ENCODE measurements at regions not wholly inside any gene's neighbourhood (a gene's known extent, or its start where the extent isn't known, plus 50 kb on each side); places are given as distances from the start of the nearest gene placed in this dataset.
"Not testable (repeated sequence)": the region's sequence is repeated elsewhere in the genome, so short reads cannot be mapped to it uniquely, and the experiment has no call there.

GRCh38 chr3:198096015-198096414 is 136.0 kb downstream of the LMLN start:
- TF ChIP-seq, protein P1, sequence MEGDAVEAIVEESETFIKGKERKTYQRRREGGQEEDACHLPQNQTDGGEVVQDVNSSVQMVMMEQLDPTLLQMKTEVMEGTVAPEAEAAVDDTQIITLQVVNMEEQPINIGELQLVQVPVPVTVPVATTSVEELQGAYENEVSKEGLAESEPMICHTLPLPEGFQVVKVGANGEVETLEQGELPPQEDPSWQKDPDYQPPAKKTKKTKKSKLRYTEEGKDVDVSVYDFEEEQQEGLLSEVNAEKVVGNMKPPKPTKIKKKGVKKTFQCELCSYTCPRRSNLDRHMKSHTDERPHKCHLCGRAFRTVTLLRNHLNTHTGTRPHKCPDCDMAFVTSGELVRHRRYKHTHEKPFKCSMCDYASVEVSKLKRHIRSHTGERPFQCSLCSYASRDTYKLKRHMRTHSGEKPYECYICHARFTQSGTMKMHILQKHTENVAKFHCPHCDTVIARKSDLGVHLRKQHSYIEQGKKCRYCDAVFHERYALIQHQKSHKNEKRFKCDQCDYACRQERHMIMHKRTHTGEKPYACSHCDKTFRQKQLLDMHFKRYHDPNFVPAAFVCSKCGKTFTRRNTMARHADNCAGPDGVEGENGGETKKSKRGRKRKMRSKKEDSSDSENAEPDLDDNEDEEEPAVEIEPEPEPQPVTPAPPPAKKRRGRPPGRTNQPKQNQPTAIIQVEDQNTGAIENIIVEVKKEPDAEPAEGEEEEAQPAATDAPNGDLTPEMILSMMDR (conservative IDR thresholded peaks at IDR 0.05; ENCODE audit: low read depth, low read length): no peak
- H3K27ac ChIP-seq: no peak overlapping the region
- H3K4me3 ChIP-seq (IDR thresholded peaks at IDR 0.05; ENCODE audit: insufficient read depth, low read depth, low read length): no peak overlapping the region

DNA sequence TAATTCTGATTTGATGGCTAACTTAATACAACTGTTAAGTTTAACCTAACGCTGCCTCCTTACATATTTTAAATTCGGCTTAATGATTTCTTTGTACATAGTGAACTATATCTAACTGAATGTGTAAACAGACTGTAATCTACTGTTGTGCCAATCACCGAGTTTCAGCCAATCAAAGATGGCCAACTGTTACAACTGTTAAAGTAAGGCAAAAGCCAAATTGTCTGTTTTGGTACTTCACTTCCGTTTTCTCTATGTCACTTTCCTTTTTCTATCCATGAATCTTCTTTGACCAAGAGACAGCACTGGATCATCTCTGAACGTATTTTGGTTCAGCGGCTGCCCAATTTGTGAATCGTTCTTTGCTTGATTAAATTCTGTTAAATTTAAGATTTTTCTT is 137.0 kb downstream of the LMLN start:
- Histone ChIP-seq H3K4me2 (no peak overlapping the region), H3K79me2 (ENCODE audit: insufficient read depth, low read depth) (no peaks in the 10 kb centered on the region), H3K27ac (no peak overlapping the region)

More at GRCh38 chr3:198096015-198096414, 136.0 kb downstream of the LMLN start:
- Histone ChIP-seq H4K20me1 (ENCODE audit: insufficient read depth) (no peaks in the 10 kb centered on the region), H3K79me2 (ENCODE audit: insufficient read depth, low read depth) (no peaks in the 10 kb centered on the region), H3K9ac (no peak overlapping the region), H3K27me3 (ENCODE audit: insufficient read depth, low read depth) (no peaks in the 10 kb centered on the region; the same call in 1 of the 2 replicates), H3K36me3 (ENCODE audit: insufficient read depth) (no peaks in the 10 kb centered on the region), H3K4me1 (ENCODE audit: low read depth, poor library complexity, severe bottlenecking) (peaks cover 14% of the 10 kb centered on the region), H2AFZ (ENCODE audit: low read depth) (no peak overlapping the region), H3K4me2 (no peak overlapping the region)

DNA sequence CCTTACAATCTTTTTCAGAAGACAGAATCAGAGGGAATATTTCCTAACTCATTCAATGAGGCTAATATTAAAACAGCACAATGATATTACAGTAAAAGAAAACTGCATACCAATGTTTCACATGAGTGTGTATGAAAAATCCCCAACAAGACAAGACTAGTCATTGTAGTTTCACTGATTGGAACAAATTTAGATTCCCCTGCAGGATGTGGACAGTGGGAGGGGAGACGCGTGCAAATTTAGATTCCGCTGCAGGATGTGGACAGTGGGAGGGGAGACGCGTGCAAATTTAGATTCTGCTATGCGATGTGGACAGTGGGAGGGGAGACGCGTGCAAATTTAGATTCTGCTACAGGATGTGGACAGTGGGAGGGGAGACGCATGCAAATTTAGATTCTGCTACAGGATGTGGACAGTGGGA is 138.7 kb downstream of the LMLN start:
- H3K9ac ChIP-seq: peak overlapping the region; percentile 32; the same call in 1 of the 2 replicates
- H3K4me1 ChIP-seq (ENCODE audit: low read depth, poor library complexity, severe bottlenecking): peaks cover 14% of the 10 kb centered on the region
- not testable (repeated sequence) for H3K79me2 ChIP-seq (ENCODE audit: insufficient read depth, low read depth); H3K27me3 ChIP-seq (ENCODE audit: insufficient read depth, low read depth); H3K4me3 ChIP-seq (IDR thresholded peaks at IDR 0.05; ENCODE audit: insufficient read depth, low read depth, low read length); H3K36me3 ChIP-seq (ENCODE audit: insufficient read depth); H4K20me1 ChIP-seq (ENCODE audit: insufficient read depth)
- H3K27ac ChIP-seq: peak overlapping the region; percentile 76
- H2AFZ ChIP-seq (ENCODE audit: low read depth): peak overlapping the region; percentile 16
- peak overlapping the region; percentile 97 for H3K4me2 ChIP-seq

More for the DNA sequence above, 137.0 kb downstream of the LMLN start:
- H2AFZ ChIP-seq (ENCODE audit: low read depth): no peak overlapping the region
- no peaks in the 10 kb centered on the region; the same call in 1 of the 2 replicates for H3K27me3 ChIP-seq (ENCODE audit: insufficient read depth, low read depth)
- no peaks in the 10 kb centered on the region for H3K36me3 ChIP-seq (ENCODE audit: insufficient read depth)
- no peak overlapping the region for H3K9ac ChIP-seq
- H3K4me1 ChIP-seq (ENCODE audit: low read depth, poor library complexity, severe bottlenecking): peaks cover 14% of the 10 kb centered on the region
- no peaks in the 10 kb centered on the region for H4K20me1 ChIP-seq (ENCODE audit: insufficient read depth)
- TF ChIP-seq, protein P1 (conservative IDR thresholded peaks at IDR 0.05; ENCODE audit: low read depth, low read length): no peak
- H3K4me3 ChIP-seq (IDR thresholded peaks at IDR 0.05; ENCODE audit: insufficient read depth, low read depth, low read length): no peak overlapping the region

DNA sequence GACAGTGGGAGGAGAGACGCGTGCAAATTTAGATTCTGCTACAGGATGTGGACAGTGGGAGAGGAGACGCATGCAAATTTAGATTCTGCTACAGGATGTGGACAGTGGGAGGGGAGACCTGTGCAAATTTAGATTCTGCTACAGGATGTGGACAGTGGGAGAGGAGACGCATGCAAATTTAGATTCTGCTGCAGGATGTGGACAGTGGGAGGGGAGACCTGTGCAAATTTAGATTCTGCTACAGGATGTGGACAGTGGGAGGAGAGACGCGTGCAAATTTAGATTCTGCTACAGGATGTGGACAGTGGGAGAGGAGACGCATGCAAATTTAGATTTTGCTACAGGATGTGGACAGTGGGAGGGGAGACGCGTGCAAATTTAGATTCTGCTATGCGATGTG is 143.1 kb downstream of the LMLN start:
- not testable (repeated sequence) for H3K27ac ChIP-seq; H3K79me2 ChIP-seq (ENCODE audit: insufficient read depth, low read depth); H3K4me2 ChIP-seq; H3K36me3 ChIP-seq (ENCODE audit: insufficient read depth); H4K20me1 ChIP-seq (ENCODE audit: insufficient read depth); H3K9ac ChIP-seq; H2AFZ ChIP-seq (ENCODE audit: low read depth); H3K27me3 ChIP-seq (ENCODE audit: insufficient read depth, low read depth); H3K4me3 ChIP-seq (IDR thresholded peaks at IDR 0.05; ENCODE audit: insufficient read depth, low read depth, low read length)
- peaks cover 25% of the 10 kb centered on the region for H3K4me1 ChIP-seq (ENCODE audit: low read depth, poor library complexity, severe bottlenecking)

DNA sequence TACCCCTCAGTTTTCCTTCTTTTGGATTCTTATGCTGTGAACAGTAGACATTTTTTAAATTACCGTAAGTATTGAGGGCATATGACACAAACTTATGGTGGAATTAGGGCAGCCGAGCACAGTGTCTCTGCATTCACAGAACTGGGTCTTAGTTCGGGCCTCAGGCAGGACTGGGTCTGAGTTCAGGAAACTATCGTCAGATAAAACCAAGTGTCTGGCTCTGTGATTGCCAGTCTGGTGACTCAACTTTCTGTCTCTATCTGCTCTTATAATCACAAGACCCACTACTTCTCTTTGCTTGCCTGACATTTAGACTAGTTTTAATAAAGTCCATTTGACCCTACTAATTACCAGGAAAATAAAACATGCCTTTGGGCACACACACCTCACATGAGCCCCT is 146.2 kb downstream of the LMLN start:
- Histone ChIP-seq H3K27me3 (ENCODE audit: insufficient read depth, low read depth) (no peaks in the 10 kb centered on the region), H3K27ac (peak overlapping the region; percentile 67), H3K4me2 (peak overlapping the region; percentile 95), H4K20me1 (ENCODE audit: insufficient read depth) (no peaks in the 10 kb centered on the region), H3K4me1 (ENCODE audit: low read depth, poor library complexity, severe bottlenecking) (peaks cover 24% of the 10 kb centered on the region), H2AFZ (ENCODE audit: low read depth) (peak overlapping the region; percentile 64; the same call in 1 of the 2 replicates), H3K79me2 (ENCODE audit: insufficient read depth, low read depth) (no peaks in the 10 kb centered on the region), H3K4me3 (IDR thresholded peaks at IDR 0.05; ENCODE audit: insufficient read depth, low read depth, low read length) (no peak overlapping the region), H3K36me3 (ENCODE audit: insufficient read depth) (no peaks in the 10 kb centered on the region), H3K9ac (0 out of 2 replicates have a peak overlapping the region, but pooled peaks have one; percentile 13)
- TF ChIP-seq, protein P1 (conservative IDR thresholded peaks at IDR 0.05; ENCODE audit: low read depth, low read length): no peak

Data from KMS-11 (cell line).